Thyroid gland (tissue), 4 donors: ENCODE measurements at regions not wholly inside any gene's neighbourhood (a gene's known extent, or its start where the extent isn't known, plus 50 kb on each side); places are given as distances from the start of the nearest gene placed in this dataset.

ENCODE experiments used
- POLR2A ChIP-seq, 2 donors: fragments of 450-650 bp; IDR thresholded peaks; one replicate each; pipeline ENCODE4 v1.6.1; 2017; ENCODE audit warnings: antibody characterized with exemption in 2 of 2, mild to moderate bottlenecking in 2 of 2, moderate library complexity in 1 of 2
- TF ChIP-seq, protein P1 (sequence below), 6 experiments: fragments of 200-600 bp in 3 of 6; fragments of 450-650 bp in 3 of 6; sonication (generic) in 3 of 6; IDR thresholded peaks; one replicate each; pipeline ENCODE4 v1.5.1; 2016 to 2019; ENCODE audit warnings: antibody characterized with exemption in 6 of 6, mild to moderate bottlenecking in 2 of 6, inconsistent platforms in 1 of 6, moderate library complexity in 1 of 6

DNA sequence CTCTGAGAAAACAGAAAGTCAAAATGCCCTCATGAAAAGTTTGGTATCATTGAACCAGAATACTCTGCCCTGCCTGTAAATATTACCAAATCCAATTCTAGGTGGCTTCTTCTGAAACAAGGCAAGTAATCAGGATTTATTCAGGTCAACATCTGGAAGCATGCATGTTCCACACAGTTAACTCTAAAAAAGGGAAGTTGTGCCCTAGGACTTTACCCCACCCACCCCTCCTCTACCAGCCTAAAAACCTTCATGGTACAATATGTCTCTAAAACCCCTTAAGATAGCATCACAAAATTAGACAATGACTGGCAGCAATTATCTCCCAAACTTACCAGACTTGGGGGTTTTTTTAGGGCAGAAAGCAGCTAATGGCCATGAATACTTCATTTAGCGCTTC, 414.8 kb upstream of the SLC30A5 start:
- TF ChIP-seq, protein P1, sequence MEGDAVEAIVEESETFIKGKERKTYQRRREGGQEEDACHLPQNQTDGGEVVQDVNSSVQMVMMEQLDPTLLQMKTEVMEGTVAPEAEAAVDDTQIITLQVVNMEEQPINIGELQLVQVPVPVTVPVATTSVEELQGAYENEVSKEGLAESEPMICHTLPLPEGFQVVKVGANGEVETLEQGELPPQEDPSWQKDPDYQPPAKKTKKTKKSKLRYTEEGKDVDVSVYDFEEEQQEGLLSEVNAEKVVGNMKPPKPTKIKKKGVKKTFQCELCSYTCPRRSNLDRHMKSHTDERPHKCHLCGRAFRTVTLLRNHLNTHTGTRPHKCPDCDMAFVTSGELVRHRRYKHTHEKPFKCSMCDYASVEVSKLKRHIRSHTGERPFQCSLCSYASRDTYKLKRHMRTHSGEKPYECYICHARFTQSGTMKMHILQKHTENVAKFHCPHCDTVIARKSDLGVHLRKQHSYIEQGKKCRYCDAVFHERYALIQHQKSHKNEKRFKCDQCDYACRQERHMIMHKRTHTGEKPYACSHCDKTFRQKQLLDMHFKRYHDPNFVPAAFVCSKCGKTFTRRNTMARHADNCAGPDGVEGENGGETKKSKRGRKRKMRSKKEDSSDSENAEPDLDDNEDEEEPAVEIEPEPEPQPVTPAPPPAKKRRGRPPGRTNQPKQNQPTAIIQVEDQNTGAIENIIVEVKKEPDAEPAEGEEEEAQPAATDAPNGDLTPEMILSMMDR (IDR thresholded peaks at IDR 0.05), result no peak
- no peak for TF ChIP-seq POLR2A (IDR thresholded peaks at IDR 0.05)
